ENCODE measurements at regions not wholly inside any gene's neighbourhood (a gene's known extent, or its start where the extent isn't known, plus 50 kb on each side); places are given as distances from the start of the nearest gene placed in this dataset.

DNA sequence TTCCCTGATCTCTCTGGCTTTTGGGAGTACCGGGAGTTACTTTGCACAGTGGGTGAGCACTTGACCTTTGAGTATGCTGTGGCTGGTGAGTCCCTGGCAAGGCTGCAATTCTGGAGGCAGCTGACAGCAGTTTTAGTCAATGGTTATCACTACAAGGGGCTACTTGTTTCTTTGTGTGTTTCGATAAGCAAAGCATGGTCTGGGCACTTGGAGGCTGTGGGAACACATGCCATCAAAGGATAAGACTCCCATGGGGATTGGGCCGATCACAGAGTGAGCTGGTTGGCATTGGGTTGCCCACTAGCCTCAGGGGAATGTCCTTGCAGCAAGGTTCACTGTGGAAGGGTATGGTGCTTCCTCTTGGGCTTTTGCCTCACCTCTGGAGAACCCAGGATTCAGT lies 208.2 kb downstream of the SNX13 start:
- H4K20me1 ChIP-seq (ENCODE audit: insufficient read depth) = no peaks in the 10 kb centered on the region
- H3K9ac ChIP-seq (ENCODE audit: low read length) = no peak overlapping the region
- no peak overlapping the region for H3K4me3 ChIP-seq (ENCODE audit: low read length)
- H3K9me3 ChIP-seq (ENCODE audit: low read length) = no peaks in the 10 kb centered on the region
- no peaks in the 10 kb centered on the region for H3K9me2 ChIP-seq (ENCODE audit: insufficient read depth, low read length)
- no peak for TF ChIP-seq CTCF (IDR thresholded peaks at IDR 0.05; ENCODE audit: poor library complexity, severe bottlenecking)
- TF ChIP-seq EZH2 (IDR thresholded peaks at IDR 0.05; ENCODE audit: borderline replicate concordance, insufficient read depth, low read length, poor library complexity, severe bottlenecking) = no peak
- no peak for TF ChIP-seq RAD21 (conservative IDR thresholded peaks at IDR 0.05)
- TF ChIP-seq, protein P1, sequence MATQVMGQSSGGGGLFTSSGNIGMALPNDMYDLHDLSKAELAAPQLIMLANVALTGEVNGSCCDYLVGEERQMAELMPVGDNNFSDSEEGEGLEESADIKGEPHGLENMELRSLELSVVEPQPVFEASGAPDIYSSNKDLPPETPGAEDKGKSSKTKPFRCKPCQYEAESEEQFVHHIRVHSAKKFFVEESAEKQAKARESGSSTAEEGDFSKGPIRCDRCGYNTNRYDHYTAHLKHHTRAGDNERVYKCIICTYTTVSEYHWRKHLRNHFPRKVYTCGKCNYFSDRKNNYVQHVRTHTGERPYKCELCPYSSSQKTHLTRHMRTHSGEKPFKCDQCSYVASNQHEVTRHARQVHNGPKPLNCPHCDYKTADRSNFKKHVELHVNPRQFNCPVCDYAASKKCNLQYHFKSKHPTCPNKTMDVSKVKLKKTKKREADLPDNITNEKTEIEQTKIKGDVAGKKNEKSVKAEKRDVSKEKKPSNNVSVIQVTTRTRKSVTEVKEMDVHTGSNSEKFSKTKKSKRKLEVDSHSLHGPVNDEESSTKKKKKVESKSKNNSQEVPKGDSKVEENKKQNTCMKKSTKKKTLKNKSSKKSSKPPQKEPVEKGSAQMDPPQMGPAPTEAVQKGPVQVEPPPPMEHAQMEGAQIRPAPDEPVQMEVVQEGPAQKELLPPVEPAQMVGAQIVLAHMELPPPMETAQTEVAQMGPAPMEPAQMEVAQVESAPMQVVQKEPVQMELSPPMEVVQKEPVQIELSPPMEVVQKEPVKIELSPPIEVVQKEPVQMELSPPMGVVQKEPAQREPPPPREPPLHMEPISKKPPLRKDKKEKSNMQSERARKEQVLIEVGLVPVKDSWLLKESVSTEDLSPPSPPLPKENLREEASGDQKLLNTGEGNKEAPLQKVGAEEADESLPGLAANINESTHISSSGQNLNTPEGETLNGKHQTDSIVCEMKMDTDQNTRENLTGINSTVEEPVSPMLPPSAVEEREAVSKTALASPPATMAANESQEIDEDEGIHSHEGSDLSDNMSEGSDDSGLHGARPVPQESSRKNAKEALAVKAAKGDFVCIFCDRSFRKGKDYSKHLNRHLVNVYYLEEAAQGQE (IDR thresholded peaks at IDR 0.05; ENCODE audit: borderline replicate concordance) = no peak
- TF ChIP-seq EP300 (conservative IDR thresholded peaks at IDR 0.05; ENCODE audit: poor library complexity, severe bottlenecking) = no peak
- no peak for TF ChIP-seq SMC3 (conservative IDR thresholded peaks at IDR 0.05; ENCODE audit: poor library complexity)
- TF ChIP-seq MXI1 (conservative IDR thresholded peaks at IDR 0.05; ENCODE audit: poor library complexity, severe bottlenecking) = no peak
- no peak for TF ChIP-seq TAF1 (IDR thresholded peaks at IDR 0.05; ENCODE audit: low read depth)
- no peak for TF ChIP-seq POLR2AphosphoS5 (IDR thresholded peaks at IDR 0.05)
- no peaks in the 10 kb centered on the region for H3F3A ChIP-seq (ENCODE audit: insufficient read depth, low read length, poor library complexity, severe bottlenecking)
- H3K27me3 ChIP-seq (ENCODE audit: insufficient read depth, low read depth, low read length) = no peaks in the 10 kb centered on the region
- no peaks in the 10 kb centered on the region for H3K79me2 ChIP-seq (replicated peaks; ENCODE audit: insufficient read depth, low read length)
- H3K4me2 ChIP-seq (ENCODE audit: low read length) = no peak overlapping the region
- H3K36me3 ChIP-seq (ENCODE audit: insufficient read depth, low read length) = no peaks in the 10 kb centered on the region
- H3K27ac ChIP-seq (ENCODE audit: low read length) = no peak overlapping the region
- no peak overlapping the region for H2AFZ ChIP-seq (ENCODE audit: low read depth, low read length)
